GM23338 (cell line): ENCODE measurements at regions not wholly inside any gene's neighbourhood (a gene's known extent, or its start where the extent isn't known, plus 50 kb on each side); places are given as distances from the start of the nearest gene placed in this dataset.

ENCODE experiments used
- CREB1 ChIP-seq: fragments of 250-450 bp; sonication (Bioruptor Pico); IDR thresholded peaks from 2 replicates; pipeline ENCODE4 v1.5.0; 2020; ENCODE audit warnings: low read depth, mild to moderate bottlenecking, moderate library complexity
- CTCF ChIP-seq, 2 experiments: fragments of 200-600 bp in 1 of 2; sonication (generic) in 1 of 2; conservative IDR thresholded peaks; 2 replicates each; pipeline versions ENCODE4 v1.5.1 to v1.6.1; 2016 to 2017; ENCODE audit warnings: antibody characterized with exemption in 2 of 2, low read depth in 2 of 2, mild to moderate bottlenecking in 2 of 2, moderate library complexity in 1 of 2
- ETS1 ChIP-seq: IDR thresholded peaks from 2 replicates; pipeline ENCODE4 v1.6.1; 2016; ENCODE audit warnings: antibody characterized with exemption
- EZH2 ChIP-seq: fragments of 200-600 bp; sonication (generic); IDR thresholded peaks from one replicate; pipeline ENCODE4 v1.8.0; 2017; ENCODE audit warnings: antibody characterized with exemption, mild to moderate bottlenecking, low read depth; ENCODE audit not compliant: unreplicated experiment
- EZH2phosphoT487 ChIP-seq: fragments of 200-600 bp; sonication (generic); IDR thresholded peaks from one replicate; pipeline ENCODE4 v1.8.1; 2018; ENCODE audit warnings: antibody characterized with exemption; ENCODE audit not compliant: unreplicated experiment
- JUNB ChIP-seq: IDR thresholded peaks from one replicate; pipeline ENCODE4 v1.6.1; 2016; ENCODE audit warnings: antibody characterized with exemption; ENCODE audit not compliant: unreplicated experiment
- NANOG ChIP-seq: IDR thresholded peaks from 2 replicates; pipeline ENCODE4 v1.6.1; 2016; ENCODE audit warnings: antibody characterized with exemption, borderline replicate concordance
- POLR2AphosphoS5 ChIP-seq: IDR thresholded peaks from 2 replicates; pipeline ENCODE4 v1.6.1; 2016; ENCODE audit warnings: antibody characterized with exemption, low read depth
- REST ChIP-seq: IDR thresholded peaks from one replicate; pipeline ENCODE4 v1.6.1; 2018; ENCODE audit warnings: antibody characterized with exemption; ENCODE audit not compliant: unreplicated experiment
- STAT1 ChIP-seq: IDR thresholded peaks from one replicate; pipeline ENCODE4 v1.6.1; 2016; ENCODE audit warnings: antibody characterized with exemption; ENCODE audit not compliant: unreplicated experiment
- ZNF114 ChIP-seq: fragments of 250-450 bp; sonication (Bioruptor Pico); IDR thresholded peaks from 2 replicates; pipeline ENCODE4 v1.5.0; 2020; ENCODE audit warnings: mild to moderate bottlenecking, moderate library complexity
- ZNF331 ChIP-seq: fragments of 250-450 bp; sonication (Bioruptor Pico); IDR thresholded peaks from 2 replicates; pipeline ENCODE4 v1.5.0; 2020; ENCODE audit warnings: low read depth, mild to moderate bottlenecking, moderate library complexity
- ZNF462 ChIP-seq: fragments of 250-450 bp; sonication (Bioruptor Pico); IDR thresholded peaks from 2 replicates; pipeline ENCODE4 v1.5.0; 2020; ENCODE audit warnings: mild to moderate bottlenecking, moderate library complexity

- no peak for TF ChIP-seq CTCF (conservative IDR thresholded peaks at IDR 0.05; ENCODE audit: low read depth in 2 of 2)
- TF ChIP-seq POLR2AphosphoS5, result no peak
- TF ChIP-seq EZH2, result no peak
- TF ChIP-seq JUNB, result no peak
- no peak for TF ChIP-seq ZNF331 (CRISPR knock-in tag)
- TF ChIP-seq CREB1 (CRISPR knock-in tag), result no peak
- no peak for TF ChIP-seq STAT1
- TF ChIP-seq ETS1, result no peak
- TF ChIP-seq EZH2phosphoT487, result no peak
- no peak for TF ChIP-seq REST
- TF ChIP-seq NANOG, result no peak
- no peak for TF ChIP-seq ZNF114
- TF ChIP-seq ZNF462 (CRISPR knock-in tag), result no peak
Observed at GRCh38 chr1:98045211-98045766, 124.5 kb upstream of the DPYD start.
